Heart left ventricle (tissue), 13 donors: ENCODE measurements at regions not wholly inside any gene's neighbourhood (a gene's known extent, or its start where the extent isn't known, plus 50 kb on each side); places are given as distances from the start of the nearest gene placed in this dataset.

Source experiments
- POLR2A ChIP-seq, 2 donors: fragments of 450-650 bp; IDR thresholded peaks; one replicate each; pipeline ENCODE4 v1.6.1; 2017; ENCODE audit warnings: antibody characterized with exemption in 2 of 2, mild to moderate bottlenecking in 2 of 2, moderate library complexity in 2 of 2
- TF ChIP-seq, protein P1 (sequence below), 12 donors: fragments of 200-600 bp; sonication (generic) in 4 of 12; IDR thresholded peaks; one replicate each; pipeline versions ENCODE4 v1.5.0 to v1.8.0; 2018 to 2022; ENCODE audit warnings: antibody characterized with exemption in 12 of 12, mild to moderate bottlenecking in 5 of 12
- donor health status: ischemic (EF 13 %, LVEDD 7.1; RV severe dilation, severe dysfunction).
- donor health status: DM: no; HTN: yes; CAD: no.
- donor health status: DM: no; HTN: no; CAD: no.
- donor health status: ischemic (EF 25% LVEDD 6.9; RV normal size, moderate dysfunction).
- donor health status: ischemic (EF 25% LVEDD 5.7; RV mildly dilated, moderate dysfunction).
- donor health status: ischemic (EF 35%, LVEDD 5.7; RV mildly dilated, moderate dysfunction).
- donor health status: nonischemic (EF 11% LVEDD 7.7; RV severe dilation, severe dysfunction).
- donor health status: DM: yes; HTN: yes; CAD: no.
- donor health status: PGD.
- donor health status: ischemic (EF 29% LVEDD 5.4; RV normal size, mild dysfunction).
- donor health status: nonischemic (EF 23%, LVEDD 6.1; RV moderate dilation, normal function).

DNA sequence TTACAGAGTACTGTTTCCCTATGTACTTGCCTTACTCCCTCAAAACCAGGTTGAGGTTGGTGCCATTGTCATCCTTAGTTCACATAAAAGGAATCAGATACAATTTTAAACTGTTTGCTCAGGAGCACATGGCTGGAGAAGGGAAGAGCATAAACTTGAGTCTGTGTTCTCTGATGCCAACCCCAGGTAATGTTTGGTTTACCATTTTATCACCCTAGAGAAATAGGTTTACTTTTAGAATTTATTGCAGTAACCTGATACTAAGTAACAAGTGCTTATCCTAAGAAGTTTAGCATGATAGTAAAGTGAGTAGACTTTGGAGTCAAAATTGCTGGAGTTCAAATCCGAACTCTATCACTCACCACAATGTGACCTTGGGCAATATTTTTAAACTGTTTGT lies 86.3 kb downstream of the RFPL4B start:
- TF ChIP-seq, protein P1, sequence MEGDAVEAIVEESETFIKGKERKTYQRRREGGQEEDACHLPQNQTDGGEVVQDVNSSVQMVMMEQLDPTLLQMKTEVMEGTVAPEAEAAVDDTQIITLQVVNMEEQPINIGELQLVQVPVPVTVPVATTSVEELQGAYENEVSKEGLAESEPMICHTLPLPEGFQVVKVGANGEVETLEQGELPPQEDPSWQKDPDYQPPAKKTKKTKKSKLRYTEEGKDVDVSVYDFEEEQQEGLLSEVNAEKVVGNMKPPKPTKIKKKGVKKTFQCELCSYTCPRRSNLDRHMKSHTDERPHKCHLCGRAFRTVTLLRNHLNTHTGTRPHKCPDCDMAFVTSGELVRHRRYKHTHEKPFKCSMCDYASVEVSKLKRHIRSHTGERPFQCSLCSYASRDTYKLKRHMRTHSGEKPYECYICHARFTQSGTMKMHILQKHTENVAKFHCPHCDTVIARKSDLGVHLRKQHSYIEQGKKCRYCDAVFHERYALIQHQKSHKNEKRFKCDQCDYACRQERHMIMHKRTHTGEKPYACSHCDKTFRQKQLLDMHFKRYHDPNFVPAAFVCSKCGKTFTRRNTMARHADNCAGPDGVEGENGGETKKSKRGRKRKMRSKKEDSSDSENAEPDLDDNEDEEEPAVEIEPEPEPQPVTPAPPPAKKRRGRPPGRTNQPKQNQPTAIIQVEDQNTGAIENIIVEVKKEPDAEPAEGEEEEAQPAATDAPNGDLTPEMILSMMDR (IDR thresholded peaks at IDR 0.05) = no peak
- TF ChIP-seq POLR2A (IDR thresholded peaks at IDR 0.05) = no peak
